T-helper 2 cell treated with Interferon-gamma antibody and Interleukin-4, amounts not matched to agents 5 μg/mL and 100 μg/mL, for 36 hours (primary cell): ENCODE measurements at regions not wholly inside any gene's neighbourhood (a gene's known extent, or its start where the extent isn't known, plus 50 kb on each side); places are given as distances from the start of the nearest gene placed in this dataset.
A peak's percentile ranks its signal among the peaks of the same experiment; 100 is the strongest.

Experiments
- DNase-seq: peaks from one replicate; pipeline ENCODE4 v3.0.0; 2021; ENCODE audit warnings: low spot score
- H3K27ac Mint-ChIP-seq: one replicate; pipeline ENCODE4 v1.8.0; 2021; ENCODE audit warnings: mild to moderate bottlenecking, mixed read lengths
- H3K27me3 Mint-ChIP-seq: one replicate; pipeline ENCODE4 v1.8.0; 2021; ENCODE audit warnings: low read depth, mixed read lengths
- H3K36me3 Mint-ChIP-seq: one replicate; pipeline ENCODE4 v1.8.0; 2021; ENCODE audit warnings: low read depth, mixed read lengths
- H3K4me1 Mint-ChIP-seq: one replicate; pipeline ENCODE4 v1.8.0; 2021; ENCODE audit warnings: low read depth, mixed read lengths
- H3K4me3 Mint-ChIP-seq: one replicate; pipeline ENCODE4 v1.8.0; 2022; ENCODE audit warnings: mild to moderate bottlenecking, moderate library complexity, mixed read lengths
- H3K9me3 Mint-ChIP-seq: one replicate; pipeline ENCODE4 v1.8.0; 2021; ENCODE audit warnings: mixed read lengths

GRCh38 chr12:126648074-126648473, 1582.8 kb downstream of the AACS start:
- Mint-ChIP-seq H3K4me1 (no peaks in the 10 kb centered on the region), H3K36me3 (no peaks in the 10 kb centered on the region), H3K4me3 (no peak overlapping the region), H3K9me3 (peaks cover 5% of the 10 kb centered on the region), H3K27ac (no peak overlapping the region), H3K27me3 (no peaks in the 10 kb centered on the region)
- DNase-seq: no peak

- Mint-ChIP-seq H3K36me3 (no peaks in the 10 kb centered on the region), H3K27ac (no peak overlapping the region), H3K4me1 (no peaks in the 10 kb centered on the region), H3K9me3 (no peaks in the 10 kb centered on the region), H3K27me3 (no peaks in the 10 kb centered on the region), H3K4me3 (no peak overlapping the region)
- no peak for DNase-seq
These were observed 1585.9 kb downstream of the AACS start for GRCh38 chr12:126651133-126651532.

- no peaks in the 10 kb centered on the region for H3K27me3 Mint-ChIP-seq
- H3K9me3 Mint-ChIP-seq: peaks cover 25% of the 10 kb centered on the region
- no peak for DNase-seq
- H3K36me3 Mint-ChIP-seq: no peaks in the 10 kb centered on the region
- H3K27ac Mint-ChIP-seq: no peak overlapping the region
- H3K4me3 Mint-ChIP-seq: no peak overlapping the region
- H3K4me1 Mint-ChIP-seq: no peaks in the 10 kb centered on the region
These were observed 1598.3 kb downstream of the AACS start for GRCh38 chr12:126663304-126664094.

- Mint-ChIP-seq H3K36me3 (no peaks in the 10 kb centered on the region), H3K27me3 (no peaks in the 10 kb centered on the region), H3K9me3 (peaks cover 6% of the 10 kb centered on the region), H3K4me1 (no peaks in the 10 kb centered on the region), H3K27ac (no peak overlapping the region), H3K4me3 (no peak overlapping the region)
- no peak for DNase-seq
These were observed 1599.6 kb upstream of the TMEM132C start for GRCh38 chr12:126667339-126667738.

- Mint-ChIP-seq H3K4me3 (no peak overlapping the region), H3K27ac (no peak overlapping the region), H3K9me3 (no peaks in the 10 kb centered on the region), H3K36me3 (no peaks in the 10 kb centered on the region), H3K4me1 (no peaks in the 10 kb centered on the region), H3K27me3 (no peaks in the 10 kb centered on the region)
- DNase-seq: no peak
These were observed 1598.4 kb upstream of the TMEM132C start for GRCh38 chr12:126668538-126668937.

GRCh38 chr12:126668961-126669360, 1598.0 kb upstream of the TMEM132C start:
- H3K9me3 Mint-ChIP-seq: no peaks in the 10 kb centered on the region
- H3K27ac Mint-ChIP-seq: no peak overlapping the region
- no peaks in the 10 kb centered on the region for H3K36me3 Mint-ChIP-seq
- no peak for DNase-seq
- no peaks in the 10 kb centered on the region for H3K4me1 Mint-ChIP-seq
- no peak overlapping the region for H3K4me3 Mint-ChIP-seq
- no peaks in the 10 kb centered on the region for H3K27me3 Mint-ChIP-seq

- Mint-ChIP-seq H3K27ac (no peak overlapping the region), H3K27me3 (no peaks in the 10 kb centered on the region), H3K36me3 (no peaks in the 10 kb centered on the region), H3K4me1 (no peaks in the 10 kb centered on the region), H3K9me3 (peaks cover 6% of the 10 kb centered on the region), H3K4me3 (no peak overlapping the region)
- DNase-seq: no peak
These were observed 1590.5 kb upstream of the TMEM132C start for GRCh38 chr12:126676434-126676833.

- DNase-seq: no peak
- H3K4me1 Mint-ChIP-seq: no peaks in the 10 kb centered on the region
- H3K27ac Mint-ChIP-seq: no peak overlapping the region
- H3K4me3 Mint-ChIP-seq: no peak overlapping the region
- peaks cover 29% of the 10 kb centered on the region for H3K9me3 Mint-ChIP-seq
- no peaks in the 10 kb centered on the region for H3K27me3 Mint-ChIP-seq
- no peaks in the 10 kb centered on the region for H3K36me3 Mint-ChIP-seq
These were observed 1585.3 kb upstream of the TMEM132C start for GRCh38 chr12:126681676-126682075.

GRCh38 chr12:126684703-126685102, 1582.3 kb upstream of the TMEM132C start:
- no peak overlapping the region for H3K4me3 Mint-ChIP-seq
- DNase-seq: no peak
- no peaks in the 10 kb centered on the region for H3K27me3 Mint-ChIP-seq
- no peaks in the 10 kb centered on the region for H3K36me3 Mint-ChIP-seq
- H3K4me1 Mint-ChIP-seq: no peaks in the 10 kb centered on the region
- H3K27ac Mint-ChIP-seq: no peak overlapping the region
- peaks cover 26% of the 10 kb centered on the region for H3K9me3 Mint-ChIP-seq

- DNase-seq: no peak
- H3K27me3 Mint-ChIP-seq: no peaks in the 10 kb centered on the region
- no peak overlapping the region for H3K4me3 Mint-ChIP-seq
- no peak overlapping the region for H3K27ac Mint-ChIP-seq
- no peaks in the 10 kb centered on the region for H3K36me3 Mint-ChIP-seq
- H3K4me1 Mint-ChIP-seq: no peaks in the 10 kb centered on the region
- H3K9me3 Mint-ChIP-seq: peaks cover 24% of the 10 kb centered on the region
These were observed 1581.3 kb upstream of the TMEM132C start for GRCh38 chr12:126685636-126686035.

GRCh38 chr12:126688556-126688955, 1578.4 kb upstream of the TMEM132C start:
- DNase-seq: no peak
- H3K4me3 Mint-ChIP-seq: no peak overlapping the region
- peaks cover 12% of the 10 kb centered on the region for H3K9me3 Mint-ChIP-seq
- H3K36me3 Mint-ChIP-seq: no peaks in the 10 kb centered on the region
- H3K27ac Mint-ChIP-seq: no peak overlapping the region
- H3K4me1 Mint-ChIP-seq: no peaks in the 10 kb centered on the region
- H3K27me3 Mint-ChIP-seq: no peaks in the 10 kb centered on the region

GRCh38 chr12:126700096-126700495, 1566.9 kb upstream of the TMEM132C start:
- Mint-ChIP-seq H3K4me3 (no peak overlapping the region), H3K27ac (no peak overlapping the region), H3K27me3 (no peaks in the 10 kb centered on the region), H3K4me1 (no peaks in the 10 kb centered on the region), H3K36me3 (no peaks in the 10 kb centered on the region), H3K9me3 (peaks cover 5% of the 10 kb centered on the region)
- DNase-seq: no peak

GRCh38 chr12:126704609-126705008, 1562.4 kb upstream of the TMEM132C start:
- Mint-ChIP-seq H3K4me1 (peaks cover 3% of the 10 kb centered on the region), H3K27ac (no peak overlapping the region), H3K4me3 (no peak overlapping the region), H3K9me3 (no peaks in the 10 kb centered on the region), H3K36me3 (no peaks in the 10 kb centered on the region), H3K27me3 (no peaks in the 10 kb centered on the region)
- DNase-seq: no peak

GRCh38 chr12:126706300-126706699, 1560.7 kb upstream of the TMEM132C start:
- no peaks in the 10 kb centered on the region for H3K27me3 Mint-ChIP-seq
- no peaks in the 10 kb centered on the region for H3K36me3 Mint-ChIP-seq
- no peaks in the 10 kb centered on the region for H3K9me3 Mint-ChIP-seq
- no peak overlapping the region for H3K4me3 Mint-ChIP-seq
- no peak overlapping the region for H3K27ac Mint-ChIP-seq
- DNase-seq: no peak
- H3K4me1 Mint-ChIP-seq: peaks cover 3% of the 10 kb centered on the region

GRCh38 chr12:126708492-126708896, 1558.5 kb upstream of the TMEM132C start:
- Mint-ChIP-seq H3K9me3 (no peaks in the 10 kb centered on the region), H3K4me1 (peaks cover 3% of the 10 kb centered on the region), H3K36me3 (no peaks in the 10 kb centered on the region), H3K4me3 (no peak overlapping the region), H3K27me3 (no peaks in the 10 kb centered on the region), H3K27ac (no peak overlapping the region)
- peak; percentile 4 for DNase-seq
